Glutamatergic neuron (in vitro differentiated cells): ENCODE measurements at regions not wholly inside any gene's neighbourhood (a gene's known extent, or its start where the extent isn't known, plus 50 kb on each side); places are given as distances from the start of the nearest gene placed in this dataset.

Source experiments
- DNase-seq: peaks from one replicate; pipeline ENCODE4 v3.0.0; 2022
- H3K27ac Mint-ChIP-seq: one replicate; pipeline ENCODE4 v1.8.0; 2020; ENCODE audit warnings: mild to moderate bottlenecking, mixed read lengths, inconsistent platforms; ENCODE audit not compliant: unreplicated experiment
- H3K27me3 Mint-ChIP-seq: one replicate; pipeline ENCODE4 v1.8.0; 2020; ENCODE audit warnings: mild to moderate bottlenecking, moderate library complexity, mixed read lengths, inconsistent platforms; ENCODE audit not compliant: unreplicated experiment
- H3K36me3 Mint-ChIP-seq: one replicate; pipeline ENCODE4 v1.8.0; 2020; ENCODE audit warnings: mild to moderate bottlenecking, mixed read lengths, inconsistent platforms; ENCODE audit not compliant: unreplicated experiment
- H3K4me1 Mint-ChIP-seq: one replicate; pipeline ENCODE4 v1.8.0; 2020; ENCODE audit warnings: mild to moderate bottlenecking, low read depth, mixed read lengths, inconsistent platforms; ENCODE audit not compliant: unreplicated experiment
- H3K4me3 Mint-ChIP-seq: one replicate; pipeline ENCODE4 v1.8.0; 2020; ENCODE audit warnings: mild to moderate bottlenecking, mixed read lengths, inconsistent platforms; ENCODE audit not compliant: unreplicated experiment
- H3K9me3 Mint-ChIP-seq: one replicate; pipeline ENCODE4 v1.8.0; 2020; ENCODE audit warnings: mild to moderate bottlenecking, moderate library complexity, mixed read lengths, inconsistent platforms; ENCODE audit not compliant: unreplicated experiment
- TF ChIP-seq, protein P1 (sequence below): fragments of 200-600 bp; sonication (generic); IDR thresholded peaks from one replicate; pipeline ENCODE4 v1.5.0; 2021; ENCODE audit not compliant: partially characterized antibody, unreplicated experiment

DNA sequence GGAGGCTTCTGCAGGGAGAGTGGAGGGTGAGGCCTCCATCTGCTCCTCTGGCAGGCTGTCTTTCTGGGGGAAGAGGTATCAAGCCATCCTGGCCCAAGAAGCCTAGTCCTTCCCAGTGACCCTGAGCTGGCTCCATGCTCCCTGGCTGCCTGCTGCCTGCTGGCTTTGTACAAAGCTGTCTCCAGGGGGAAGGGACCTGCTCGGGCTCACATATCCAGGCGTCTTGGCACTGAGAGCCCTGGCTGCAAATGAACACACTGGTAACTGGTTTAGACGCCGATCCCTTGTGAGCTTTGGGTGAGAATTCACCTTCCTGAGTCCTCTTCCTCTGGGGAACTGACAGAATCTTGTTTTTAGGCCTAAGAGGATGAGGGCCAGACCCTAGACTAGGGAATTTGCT lies 210.3 kb upstream of the ZBED5 start:
- H3K27me3 Mint-ChIP-seq, result no peaks in the 10 kb centered on the region
- H3K27ac Mint-ChIP-seq, result no peak overlapping the region
- TF ChIP-seq, protein P1, sequence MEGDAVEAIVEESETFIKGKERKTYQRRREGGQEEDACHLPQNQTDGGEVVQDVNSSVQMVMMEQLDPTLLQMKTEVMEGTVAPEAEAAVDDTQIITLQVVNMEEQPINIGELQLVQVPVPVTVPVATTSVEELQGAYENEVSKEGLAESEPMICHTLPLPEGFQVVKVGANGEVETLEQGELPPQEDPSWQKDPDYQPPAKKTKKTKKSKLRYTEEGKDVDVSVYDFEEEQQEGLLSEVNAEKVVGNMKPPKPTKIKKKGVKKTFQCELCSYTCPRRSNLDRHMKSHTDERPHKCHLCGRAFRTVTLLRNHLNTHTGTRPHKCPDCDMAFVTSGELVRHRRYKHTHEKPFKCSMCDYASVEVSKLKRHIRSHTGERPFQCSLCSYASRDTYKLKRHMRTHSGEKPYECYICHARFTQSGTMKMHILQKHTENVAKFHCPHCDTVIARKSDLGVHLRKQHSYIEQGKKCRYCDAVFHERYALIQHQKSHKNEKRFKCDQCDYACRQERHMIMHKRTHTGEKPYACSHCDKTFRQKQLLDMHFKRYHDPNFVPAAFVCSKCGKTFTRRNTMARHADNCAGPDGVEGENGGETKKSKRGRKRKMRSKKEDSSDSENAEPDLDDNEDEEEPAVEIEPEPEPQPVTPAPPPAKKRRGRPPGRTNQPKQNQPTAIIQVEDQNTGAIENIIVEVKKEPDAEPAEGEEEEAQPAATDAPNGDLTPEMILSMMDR, result no peak
- peaks cover under 1% of the 10 kb centered on the region for H3K36me3 Mint-ChIP-seq
- H3K4me1 Mint-ChIP-seq, result peaks cover 12% of the 10 kb centered on the region
- no peak for DNase-seq
- peaks cover 3% of the 10 kb centered on the region for H3K9me3 Mint-ChIP-seq
- H3K4me3 Mint-ChIP-seq, result no peak overlapping the region

DNA sequence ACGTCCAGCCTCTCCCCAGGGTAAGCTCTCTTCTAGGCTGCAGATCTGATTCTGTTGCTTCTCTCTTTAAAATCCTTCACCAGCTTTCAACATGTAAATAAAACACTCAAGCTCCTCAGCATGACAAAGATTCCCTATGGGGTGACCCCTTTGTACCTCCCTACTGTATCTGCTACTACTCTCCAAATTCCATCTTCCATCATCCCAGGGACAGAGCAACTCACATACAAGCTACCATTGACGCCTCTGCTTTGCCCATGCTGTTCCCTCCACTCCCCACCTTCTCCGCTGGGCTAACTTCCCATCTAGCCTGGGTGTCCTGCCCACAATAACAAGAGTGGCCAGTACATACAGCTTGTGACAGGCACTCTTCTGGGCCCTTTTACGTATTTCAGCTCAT lies 207.5 kb upstream of the ZBED5 start:
- no peak for DNase-seq
- TF ChIP-seq, protein P1, result no peak
- Mint-ChIP-seq H3K4me1 (no peaks in the 10 kb centered on the region), H3K4me3 (no peak overlapping the region), H3K27me3 (no peaks in the 10 kb centered on the region), H3K36me3 (peaks cover 4% of the 10 kb centered on the region), H3K27ac (no peak overlapping the region), H3K9me3 (no peaks in the 10 kb centered on the region)

DNA sequence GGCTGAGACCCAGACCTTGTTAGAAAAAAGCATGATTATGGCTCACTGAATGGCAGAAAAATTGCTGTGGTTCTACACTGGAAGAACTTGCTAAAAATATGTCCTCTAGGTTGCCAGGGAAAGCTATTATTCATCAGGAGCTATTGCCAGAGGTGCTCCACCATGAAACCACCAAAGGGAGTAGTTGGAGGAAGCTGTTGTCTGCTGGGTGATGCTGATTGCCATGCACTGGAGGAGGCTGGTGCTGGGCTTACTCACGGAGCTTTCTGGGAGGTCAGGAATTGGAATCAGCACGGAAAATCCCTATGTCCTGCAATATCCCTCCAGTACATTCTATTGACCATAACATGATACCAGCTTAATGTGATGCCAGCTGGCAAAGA lies 199.6 kb upstream of the ZBED5 start:
- Mint-ChIP-seq H3K27me3 (peaks cover 3% of the 10 kb centered on the region), H3K27ac (no peak overlapping the region), H3K4me3 (no peak overlapping the region), H3K9me3 (peaks cover 5% of the 10 kb centered on the region), H3K4me1 (no peaks in the 10 kb centered on the region), H3K36me3 (peaks cover 24% of the 10 kb centered on the region)
- no peak for DNase-seq
- TF ChIP-seq, protein P1, result no peak

DNA sequence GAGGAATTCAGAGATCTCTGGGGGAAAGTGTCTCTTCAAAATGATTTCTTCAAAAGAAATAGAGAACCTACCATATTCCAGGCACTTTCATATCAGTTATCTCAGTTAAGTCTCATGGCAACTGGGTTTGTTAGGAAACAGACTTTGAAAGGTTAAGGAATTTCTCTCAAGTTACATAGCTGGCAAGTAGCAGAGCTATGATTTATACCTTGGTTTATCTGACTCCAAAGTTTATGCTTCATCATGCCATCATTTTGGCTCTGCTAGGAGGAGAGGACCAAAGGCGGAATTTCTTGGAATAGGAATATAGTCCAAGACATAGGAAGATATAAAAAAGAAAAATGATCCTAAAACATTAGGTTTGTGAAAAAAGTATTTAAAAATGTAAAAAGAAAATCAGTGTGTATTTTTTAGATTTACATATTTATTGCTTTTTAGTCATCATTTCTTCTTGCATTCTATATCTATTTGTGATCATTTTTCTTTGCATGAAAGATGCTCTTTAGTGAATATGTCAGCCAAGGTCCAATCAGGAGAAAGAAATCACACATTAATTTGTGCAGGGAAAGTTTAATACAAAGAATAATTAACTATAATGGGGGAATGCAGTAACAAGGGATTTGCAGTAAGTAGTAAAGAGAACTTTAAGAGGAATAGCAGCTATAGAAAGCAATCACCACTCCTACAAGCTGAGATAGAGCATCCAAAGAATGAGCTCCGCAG lies 199.1 kb upstream of the ZBED5 start:
- no peaks in the 10 kb centered on the region for H3K4me1 Mint-ChIP-seq
- H3K36me3 Mint-ChIP-seq, result peaks cover 29% of the 10 kb centered on the region
- no peak overlapping the region for H3K4me3 Mint-ChIP-seq
- TF ChIP-seq, protein P1, result no peak
- DNase-seq, result no peak
- no peak overlapping the region for H3K27ac Mint-ChIP-seq
- peaks cover 3% of the 10 kb centered on the region for H3K27me3 Mint-ChIP-seq
- peaks cover 5% of the 10 kb centered on the region for H3K9me3 Mint-ChIP-seq

DNA sequence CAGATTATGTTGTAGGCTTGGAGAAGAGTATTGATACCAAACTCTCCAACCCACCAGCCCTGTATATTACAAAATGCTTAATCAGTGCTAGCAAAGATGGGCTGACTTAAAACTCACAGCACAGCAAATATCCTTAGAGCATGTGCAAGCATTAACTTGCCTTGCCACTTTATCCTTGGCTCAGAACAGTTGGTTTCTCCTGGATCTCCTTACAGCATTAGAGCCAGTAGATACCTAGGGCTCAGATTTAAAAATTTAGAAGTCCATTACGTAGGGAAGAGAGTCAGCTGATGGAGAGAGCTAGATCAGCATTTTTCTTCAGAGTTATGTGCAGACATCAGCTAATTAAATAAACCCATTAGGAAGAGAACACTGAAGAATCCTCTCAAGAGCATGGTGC lies 198.5 kb upstream of the ZBED5 start:
- peaks cover 3% of the 10 kb centered on the region for H3K27me3 Mint-ChIP-seq
- TF ChIP-seq, protein P1, result no peak
- no peak overlapping the region for H3K4me3 Mint-ChIP-seq
- H3K4me1 Mint-ChIP-seq, result no peaks in the 10 kb centered on the region
- H3K36me3 Mint-ChIP-seq, result peaks cover 31% of the 10 kb centered on the region
- peaks cover 5% of the 10 kb centered on the region for H3K9me3 Mint-ChIP-seq
- DNase-seq, result no peak
- no peak overlapping the region for H3K27ac Mint-ChIP-seq
